ENCODE measurements at regions not wholly inside any gene's neighbourhood (a gene's known extent, or its start where the extent isn't known, plus 50 kb on each side); places are given as distances from the start of the nearest gene placed in this dataset.

- Mint-ChIP-seq H3K4me3 (no peak overlapping the region), H3K27me3 (ENCODE audit: low read depth, poor library complexity) (no peaks in the 10 kb centered on the region), H3K9me3 (no peaks in the 10 kb centered on the region), H3K4me1 (peaks cover 7% of the 10 kb centered on the region), H3K27ac (no peak overlapping the region), H3K36me3 (ENCODE audit: low read depth) (no peaks in the 10 kb centered on the region)
- DNase-seq, result no peak
- no peak for TF ChIP-seq CTCF (IDR thresholded peaks at IDR 0.05)
These were observed 1219.1 kb downstream of the UQCRFS1 start for GRCh38 chr19:27993619-27994570.

GRCh38 chr19:27986299-27986698, 1226.7 kb downstream of the UQCRFS1 start:
- H3K4me3 Mint-ChIP-seq, result no peak overlapping the region
- TF ChIP-seq CTCF (IDR thresholded peaks at IDR 0.05), result no peak
- no peak overlapping the region for H3K27ac Mint-ChIP-seq
- no peaks in the 10 kb centered on the region for H3K4me1 Mint-ChIP-seq
- H3K27me3 Mint-ChIP-seq (ENCODE audit: low read depth, poor library complexity), result peaks cover 13% of the 10 kb centered on the region
- no peak for DNase-seq
- H3K36me3 Mint-ChIP-seq (ENCODE audit: low read depth), result no peaks in the 10 kb centered on the region
- no peaks in the 10 kb centered on the region for H3K9me3 Mint-ChIP-seq

DNA sequence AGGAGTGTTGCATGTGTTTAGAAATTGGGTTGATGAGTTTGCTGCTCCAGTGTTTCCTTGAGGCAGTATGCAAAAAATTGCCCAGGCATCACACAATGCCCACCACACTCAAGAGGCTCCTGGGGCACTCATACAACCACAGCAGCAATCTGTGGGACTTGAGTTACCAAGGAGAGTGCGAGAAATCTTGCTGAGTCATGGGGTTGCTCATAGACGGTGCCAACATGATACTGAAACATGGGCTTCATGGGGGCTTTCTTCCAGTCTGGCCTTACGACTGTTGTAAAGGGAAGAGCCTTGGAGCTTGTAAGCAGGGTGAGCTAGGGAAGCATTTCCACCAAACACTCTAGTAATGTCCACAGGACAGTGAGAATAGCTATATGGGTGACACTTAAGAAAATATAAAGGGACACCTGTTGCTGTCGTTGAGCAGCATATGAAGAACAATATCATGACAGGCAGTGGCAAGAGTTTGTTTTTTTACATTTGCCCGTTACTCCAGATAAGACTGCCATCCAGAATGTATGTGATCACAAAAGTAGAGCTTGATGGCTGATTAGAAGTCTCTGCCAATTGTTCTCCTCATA, 1237.4 kb downstream of the UQCRFS1 start:
- Mint-ChIP-seq H3K36me3 (ENCODE audit: low read depth) (no peaks in the 10 kb centered on the region), H3K27ac (no peak overlapping the region), H3K4me3 (no peak overlapping the region), H3K4me1 (peaks cover 10% of the 10 kb centered on the region), H3K27me3 (ENCODE audit: low read depth, poor library complexity) (peaks cover 4% of the 10 kb centered on the region), H3K9me3 (no peaks in the 10 kb centered on the region)
- TF ChIP-seq CTCF (IDR thresholded peaks at IDR 0.05), result no peak
- DNase-seq, result no peak

- DNase-seq, result peak; percentile 54
- H3K27ac Mint-ChIP-seq, result no peak overlapping the region
- no peak overlapping the region for H3K4me3 Mint-ChIP-seq
- H3K27me3 Mint-ChIP-seq (ENCODE audit: low read depth, poor library complexity), result peaks cover 4% of the 10 kb centered on the region
- no peaks in the 10 kb centered on the region for H3K36me3 Mint-ChIP-seq (ENCODE audit: low read depth)
- peaks cover 10% of the 10 kb centered on the region for H3K4me1 Mint-ChIP-seq
- TF ChIP-seq CTCF (IDR thresholded peaks at IDR 0.05), result peak; percentile 79
- H3K9me3 Mint-ChIP-seq, result no peaks in the 10 kb centered on the region
These were observed 1238.9 kb downstream of the UQCRFS1 start for GRCh38 chr19:27974082-27974513.

GRCh38 chr19:27972291-27973040, 1240.5 kb downstream of the UQCRFS1 start:
- no peak for DNase-seq
- no peak for TF ChIP-seq CTCF (IDR thresholded peaks at IDR 0.05)
- Mint-ChIP-seq H3K4me3 (no peak overlapping the region), H3K36me3 (ENCODE audit: low read depth) (no peaks in the 10 kb centered on the region), H3K27me3 (ENCODE audit: low read depth, poor library complexity) (peaks cover 4% of the 10 kb centered on the region), H3K27ac (no peak overlapping the region), H3K9me3 (no peaks in the 10 kb centered on the region), H3K4me1 (peaks cover 10% of the 10 kb centered on the region)
